GM12875 (cell line): ENCODE measurements at regions not wholly inside any gene's neighbourhood (a gene's known extent, or its start where the extent isn't known, plus 50 kb on each side); places are given as distances from the start of the nearest gene placed in this dataset.

Experiments
- H3K4me3 ChIP-seq: one replicate; pipeline ENCODE4 v1.5.1; 2011; ENCODE audit warnings: low read depth, low read length, control low read depth
- TF ChIP-seq, protein P1 (sequence below): IDR thresholded peaks from 2 replicates; pipeline ENCODE4 v1.5.1; 2011; ENCODE audit warnings: low read depth, mild to moderate bottlenecking, control low read depth, inconsistent platforms, low read length, moderate library complexity, borderline replicate concordance; ENCODE audit not compliant: insufficient read depth

DNA sequence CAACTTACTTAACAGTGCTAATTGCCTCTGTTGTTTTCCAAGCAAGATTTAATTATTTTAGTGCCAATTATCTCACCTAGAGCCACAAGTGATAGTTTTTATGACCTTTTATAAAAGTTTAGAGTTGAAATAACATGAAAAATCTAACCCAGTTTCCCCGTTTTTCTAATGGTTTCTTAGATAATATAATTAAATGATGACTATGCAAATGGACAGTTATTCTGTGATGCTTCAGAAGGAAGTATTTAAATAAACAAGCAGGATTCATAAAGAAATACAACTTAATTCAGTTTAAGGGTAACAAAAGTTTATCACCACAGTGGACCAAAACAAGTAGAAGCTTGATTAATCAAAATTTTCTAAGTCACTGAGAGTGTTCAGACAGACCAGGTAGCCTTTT lies 721.2 kb upstream of the SOX9 start:
- TF ChIP-seq, protein P1, sequence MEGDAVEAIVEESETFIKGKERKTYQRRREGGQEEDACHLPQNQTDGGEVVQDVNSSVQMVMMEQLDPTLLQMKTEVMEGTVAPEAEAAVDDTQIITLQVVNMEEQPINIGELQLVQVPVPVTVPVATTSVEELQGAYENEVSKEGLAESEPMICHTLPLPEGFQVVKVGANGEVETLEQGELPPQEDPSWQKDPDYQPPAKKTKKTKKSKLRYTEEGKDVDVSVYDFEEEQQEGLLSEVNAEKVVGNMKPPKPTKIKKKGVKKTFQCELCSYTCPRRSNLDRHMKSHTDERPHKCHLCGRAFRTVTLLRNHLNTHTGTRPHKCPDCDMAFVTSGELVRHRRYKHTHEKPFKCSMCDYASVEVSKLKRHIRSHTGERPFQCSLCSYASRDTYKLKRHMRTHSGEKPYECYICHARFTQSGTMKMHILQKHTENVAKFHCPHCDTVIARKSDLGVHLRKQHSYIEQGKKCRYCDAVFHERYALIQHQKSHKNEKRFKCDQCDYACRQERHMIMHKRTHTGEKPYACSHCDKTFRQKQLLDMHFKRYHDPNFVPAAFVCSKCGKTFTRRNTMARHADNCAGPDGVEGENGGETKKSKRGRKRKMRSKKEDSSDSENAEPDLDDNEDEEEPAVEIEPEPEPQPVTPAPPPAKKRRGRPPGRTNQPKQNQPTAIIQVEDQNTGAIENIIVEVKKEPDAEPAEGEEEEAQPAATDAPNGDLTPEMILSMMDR, result no peak
- H3K4me3 ChIP-seq, result no peak overlapping the region

DNA sequence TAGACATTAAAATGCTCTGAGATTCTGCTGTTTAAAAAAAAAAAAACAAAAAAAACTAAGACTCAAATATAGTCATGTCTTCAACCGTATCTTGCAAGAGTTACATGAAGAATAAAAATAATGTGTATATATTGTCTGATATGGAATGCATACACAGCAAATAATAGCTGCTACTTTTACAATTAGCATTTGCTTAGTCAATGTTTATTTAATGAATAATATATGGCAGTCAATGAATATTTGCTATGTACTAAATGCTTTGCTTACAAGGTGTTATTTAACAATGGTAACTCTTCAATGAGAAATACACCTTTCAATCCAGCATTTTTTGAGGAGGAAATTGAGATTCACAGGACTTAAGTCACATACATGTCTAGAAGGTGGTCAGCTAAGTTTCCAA lies 718.8 kb upstream of the SOX9 start:
- TF ChIP-seq, protein P1, result no peak
- H3K4me3 ChIP-seq, result no peak overlapping the region

DNA sequence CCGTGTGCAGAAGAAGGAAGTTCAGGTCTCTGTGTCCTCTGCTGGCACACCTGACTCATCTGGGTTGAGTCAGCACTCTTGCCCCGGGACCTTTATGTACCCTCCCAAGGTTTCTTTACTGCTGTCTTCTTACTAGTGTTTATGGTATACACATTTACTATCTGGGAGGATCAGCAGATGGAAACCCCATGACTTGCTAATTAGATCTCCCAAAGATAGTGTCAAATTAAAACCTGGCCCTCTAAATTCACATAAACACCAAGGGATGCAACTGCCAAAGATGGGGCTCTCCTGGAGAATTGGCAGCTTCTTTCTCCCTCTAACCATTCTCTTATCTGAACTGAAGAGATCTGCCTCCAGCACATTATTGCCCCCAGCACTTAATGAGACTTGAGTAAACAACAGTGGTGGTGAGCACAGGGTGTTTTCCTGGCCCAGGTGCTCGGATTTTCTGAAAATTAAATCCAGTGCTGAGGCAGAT lies 718.1 kb upstream of the SOX9 start:
- TF ChIP-seq, protein P1, result no peak
- H3K4me3 ChIP-seq, result no peak overlapping the region

DNA sequence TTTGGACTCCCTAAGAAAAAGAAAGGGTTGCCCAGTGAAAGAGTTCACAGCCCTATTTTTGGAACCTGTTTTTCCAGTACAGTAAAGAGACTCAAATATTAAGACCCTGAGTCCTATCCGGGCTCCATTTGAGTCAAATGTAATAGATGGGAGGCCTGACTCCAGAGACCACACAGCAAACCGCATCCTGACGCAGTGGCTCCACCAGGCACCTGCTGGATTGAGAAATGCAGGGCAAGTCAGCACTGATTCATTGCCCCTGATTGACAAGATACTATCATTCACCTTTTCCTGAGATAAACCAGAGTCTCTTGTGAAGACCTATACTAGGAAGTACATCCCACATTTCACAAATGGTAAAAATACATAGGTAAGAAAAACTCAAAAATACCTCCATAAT lies 715.7 kb upstream of the SOX9 start:
- TF ChIP-seq, protein P1, result no peak

GRCh38 chr17:71407981-71408380 lies 712.8 kb upstream of the SOX9 start:
- TF ChIP-seq, protein P1, result no peak
- no peak overlapping the region for H3K4me3 ChIP-seq

More for the DNA sequence above, 715.7 kb upstream of the SOX9 start:
- no peak overlapping the region for H3K4me3 ChIP-seq

DNA sequence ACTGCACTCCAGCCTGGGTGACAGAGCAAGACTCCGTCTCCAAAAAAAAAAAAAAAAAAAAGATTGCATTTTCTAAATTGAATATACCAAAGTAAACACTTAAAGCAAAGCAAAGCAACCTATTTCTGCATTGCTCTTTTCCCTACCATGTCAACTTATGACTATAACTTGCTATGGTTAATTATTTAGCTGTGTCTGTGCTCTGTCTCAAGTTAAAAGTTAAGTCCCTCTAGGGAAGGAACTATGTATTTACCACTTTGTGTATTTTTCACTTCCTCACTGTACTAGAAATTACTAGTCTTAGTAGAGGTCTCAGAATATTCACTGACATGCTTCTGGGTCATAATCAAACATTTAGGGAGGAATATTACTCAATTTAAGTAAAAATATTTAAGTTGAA lies 711.7 kb upstream of the SOX9 start:
- TF ChIP-seq, protein P1, result no peak
- no peak overlapping the region for H3K4me3 ChIP-seq

DNA sequence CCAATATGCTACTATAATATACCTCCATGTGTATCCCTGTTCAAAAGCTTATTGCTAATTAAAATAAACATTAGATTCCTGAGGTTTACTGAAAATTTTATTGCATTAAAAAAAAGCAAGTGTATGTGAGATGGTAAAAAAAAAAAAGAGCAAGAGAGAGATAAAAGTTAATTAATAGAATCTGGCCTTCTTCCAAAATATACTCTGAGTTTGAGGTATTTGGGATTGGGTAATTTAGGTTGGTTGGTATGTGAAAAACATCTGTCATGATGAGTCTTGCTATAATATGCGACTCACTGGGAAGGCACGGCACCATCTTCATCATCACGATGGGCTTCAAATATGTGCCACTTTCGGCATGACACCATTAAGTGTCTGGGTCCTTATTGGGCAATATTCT lies 711.1 kb upstream of the SOX9 start:
- TF ChIP-seq, protein P1, result no peak
- no peak overlapping the region for H3K4me3 ChIP-seq
